ENCODE measurements at regions not wholly inside any gene's neighbourhood (a gene's known extent, or its start where the extent isn't known, plus 50 kb on each side); places are given as distances from the start of the nearest gene placed in this dataset.
"Not testable (repeated sequence)": the region's sequence is repeated elsewhere in the genome, so short reads cannot be mapped to it uniquely, and the experiment has no call there.

GRCh38 chr11:19614370-19614940, 98.2 kb upstream of the NAV2 start:
- no peak for TF ChIP-seq CTCF (IDR thresholded peaks at IDR 0.05; ENCODE audit: low read depth, low read length)
- DNase-seq (ENCODE audit: low read depth in 2 of 2), result no peak
- H3K4me3 ChIP-seq (replicated peaks in 1 of 2; ENCODE audit: low read depth in 2 of 2, low read length in 2 of 2), result no peak overlapping the region

- not testable (repeated sequence) for H3K4me3 ChIP-seq (replicated peaks in 1 of 2; ENCODE audit: low read depth in 2 of 2, low read length in 2 of 2); DNase-seq (ENCODE audit: low read depth in 2 of 2)
Observed at GRCh38 chr11:19612025-19612424, 100.6 kb upstream of the NAV2 start.

GRCh38 chr11:19607656-19608360, 104.8 kb upstream of the NAV2 start:
- H3K4me3 ChIP-seq (replicated peaks in 1 of 2; ENCODE audit: low read depth in 2 of 2, low read length in 2 of 2), result no peak overlapping the region
- TF ChIP-seq CTCF (IDR thresholded peaks at IDR 0.05; ENCODE audit: low read depth, low read length), result no peak
- DNase-seq (ENCODE audit: low read depth in 2 of 2), result peak in 1 of 2 donors; percentile 23

GRCh38 chr11:19606856-19607655, 105.6 kb upstream of the NAV2 start:
- DNase-seq (ENCODE audit: low read depth in 2 of 2), result peak in 1 of 2 donors; percentile 26
- H3K4me3 ChIP-seq (replicated peaks in 1 of 2; ENCODE audit: low read depth in 2 of 2, low read length in 2 of 2), result no peak overlapping the region
- TF ChIP-seq CTCF (IDR thresholded peaks at IDR 0.05; ENCODE audit: low read depth, low read length), result no peak

GRCh38 chr11:19605520-19606371, 106.9 kb upstream of the NAV2 start:
- no peak for TF ChIP-seq CTCF (IDR thresholded peaks at IDR 0.05; ENCODE audit: low read depth, low read length)
- DNase-seq (ENCODE audit: low read depth in 2 of 2), result peak; percentile 93 to 94

GRCh38 chr11:19604679-19605375, 107.8 kb upstream of the NAV2 start:
- H3K4me3 ChIP-seq (replicated peaks in 1 of 2; ENCODE audit: low read depth in 2 of 2, low read length in 2 of 2), result no peak overlapping the region
- peak in 1 of 2 donors; percentile 41 for DNase-seq (ENCODE audit: low read depth in 2 of 2)
- no peak for TF ChIP-seq CTCF (IDR thresholded peaks at IDR 0.05; ENCODE audit: low read depth, low read length)

More at GRCh38 chr11:19605520-19606371, 106.9 kb upstream of the NAV2 start:
- H3K4me3 ChIP-seq (replicated peaks in 1 of 2; ENCODE audit: low read depth in 2 of 2, low read length in 2 of 2), result no peak overlapping the region
